Uterus (tissue), 3 donors: ENCODE measurements at regions not wholly inside any gene's neighbourhood (a gene's known extent, or its start where the extent isn't known, plus 50 kb on each side); places are given as distances from the start of the nearest gene placed in this dataset.

Experiments
- DNase-seq, 2 donors: peaks; one replicate each; pipeline ENCODE4 v3.0.0-alpha.2; 2019 to 2020
- H3K27ac ChIP-seq, 2 donors: fragments of 200-600 bp; sonication (generic); 1 replicate in 1 of 2; 2 replicates in 1 of 2; pipeline ENCODE4 v1.5.1; 2016 to 2018
- H3K27me3 ChIP-seq, 2 donors: fragments of 200-600 bp; sonication (generic); one replicate each; pipeline ENCODE4 v1.5.1; 2018 to 2019; ENCODE audit warnings: control low read depth in 1 of 2
- H3K36me3 ChIP-seq, 2 donors: fragments of 200-600 bp; sonication (generic); one replicate each; pipeline ENCODE4 v1.5.1; 2019; ENCODE audit warnings: control low read depth in 1 of 2
- H3K4me1 ChIP-seq, 2 donors: fragments of 200-600 bp; sonication (generic); one replicate each; pipeline ENCODE4 v1.5.1; 2018 to 2019; ENCODE audit warnings: control low read depth in 1 of 2
- H3K4me3 ChIP-seq, 2 donors: fragments of 200-600 bp; sonication (generic); 1 replicate in 1 of 2; 2 replicates in 1 of 2; pipeline ENCODE4 v1.5.1; 2018 to 2019; ENCODE audit warnings: mild to moderate bottlenecking in 1 of 2
- H3K9me3 ChIP-seq, 2 donors: fragments of 200-600 bp; sonication (generic); one replicate each; pipeline ENCODE4 v1.5.1; 2019; ENCODE audit warnings: control low read depth in 1 of 2
- POLR2A ChIP-seq, 2 donors: fragments of 450-650 bp; IDR thresholded peaks; one replicate each; pipeline ENCODE4 v1.6.1; 2016; ENCODE audit warnings: antibody characterized with exemption in 2 of 2, mild to moderate bottlenecking in 1 of 2, moderate library complexity in 1 of 2
- intact Hi-C: fragments of 100-400 bp; cut with DNase I; formaldehyde crosslinking; loops from one replicate; pipeline ENCODE4 v1.15.1; 2023; ENCODE audit warnings: low total_unique reads
- TF ChIP-seq, protein P1 (sequence below), 4 experiments: fragments of 200-600 bp in 2 of 4; fragments of 450-650 bp in 2 of 4; sonication (generic) in 2 of 4; IDR thresholded peaks; one replicate each; pipeline ENCODE4 v1.5.1; 2016 to 2019; ENCODE audit warnings: antibody characterized with exemption in 4 of 4, mild to moderate bottlenecking in 2 of 4, moderate library complexity in 1 of 4
- donor health status: DM: yes; HTN: yes; CAD: no.

DNA sequence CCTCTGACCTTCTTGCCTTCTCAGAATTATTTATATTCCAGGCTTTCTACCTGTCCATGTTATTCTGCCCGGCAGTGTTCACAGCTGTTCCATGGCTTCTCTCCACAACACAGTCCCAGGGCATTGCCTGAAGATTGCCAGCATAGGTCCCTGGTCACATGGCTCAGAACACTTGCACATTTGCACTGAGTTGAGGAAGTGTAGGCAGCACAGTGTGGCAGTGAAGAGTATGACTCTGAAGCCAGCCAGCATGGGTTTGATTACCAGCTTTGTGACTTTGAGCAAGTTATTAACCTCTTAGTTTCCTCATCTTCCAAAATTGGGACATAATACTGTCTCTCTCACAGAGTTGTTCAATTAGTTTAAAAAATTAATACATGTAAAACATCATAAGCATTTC is 73.2 kb upstream of the NEUROD6 start:
- no peaks in the 10 kb centered on the region for H3K4me1 ChIP-seq
- no peak for TF ChIP-seq POLR2A (IDR thresholded peaks at IDR 0.05)
- TF ChIP-seq, protein P1, sequence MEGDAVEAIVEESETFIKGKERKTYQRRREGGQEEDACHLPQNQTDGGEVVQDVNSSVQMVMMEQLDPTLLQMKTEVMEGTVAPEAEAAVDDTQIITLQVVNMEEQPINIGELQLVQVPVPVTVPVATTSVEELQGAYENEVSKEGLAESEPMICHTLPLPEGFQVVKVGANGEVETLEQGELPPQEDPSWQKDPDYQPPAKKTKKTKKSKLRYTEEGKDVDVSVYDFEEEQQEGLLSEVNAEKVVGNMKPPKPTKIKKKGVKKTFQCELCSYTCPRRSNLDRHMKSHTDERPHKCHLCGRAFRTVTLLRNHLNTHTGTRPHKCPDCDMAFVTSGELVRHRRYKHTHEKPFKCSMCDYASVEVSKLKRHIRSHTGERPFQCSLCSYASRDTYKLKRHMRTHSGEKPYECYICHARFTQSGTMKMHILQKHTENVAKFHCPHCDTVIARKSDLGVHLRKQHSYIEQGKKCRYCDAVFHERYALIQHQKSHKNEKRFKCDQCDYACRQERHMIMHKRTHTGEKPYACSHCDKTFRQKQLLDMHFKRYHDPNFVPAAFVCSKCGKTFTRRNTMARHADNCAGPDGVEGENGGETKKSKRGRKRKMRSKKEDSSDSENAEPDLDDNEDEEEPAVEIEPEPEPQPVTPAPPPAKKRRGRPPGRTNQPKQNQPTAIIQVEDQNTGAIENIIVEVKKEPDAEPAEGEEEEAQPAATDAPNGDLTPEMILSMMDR (IDR thresholded peaks at IDR 0.05) = no peak
- intact Hi-C loops = no loop called here
- no peak overlapping the region for H3K4me3 ChIP-seq
- H3K9me3 ChIP-seq = no peaks in the 10 kb centered on the region
- H3K36me3 ChIP-seq = no peaks in the 10 kb centered on the region
- no peak for DNase-seq
- no peaks in the 10 kb centered on the region for H3K27me3 ChIP-seq
- no peak overlapping the region for H3K27ac ChIP-seq

DNA sequence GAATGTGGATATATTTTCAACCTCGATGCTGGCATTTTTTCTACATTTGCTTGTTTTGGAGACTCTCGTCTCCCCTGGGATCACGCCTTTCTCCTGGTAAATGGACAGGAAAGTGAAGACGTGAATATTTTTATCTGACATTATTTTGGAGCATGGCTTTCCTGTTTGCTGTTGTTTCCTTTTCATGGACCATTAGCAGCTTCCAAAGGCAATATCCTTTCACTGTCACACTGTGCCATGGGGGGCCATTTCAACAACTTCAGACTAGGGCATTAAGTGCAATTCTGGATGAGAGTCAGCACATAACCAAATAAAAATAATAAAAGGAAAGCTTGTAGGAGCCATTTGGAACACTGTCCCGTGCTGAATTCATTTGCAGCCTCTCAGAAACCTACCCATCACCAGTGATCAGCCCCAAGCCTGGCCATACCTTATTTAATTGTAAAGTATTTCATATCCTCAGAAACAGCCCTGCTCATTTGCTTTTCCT is 75.9 kb upstream of the NEUROD6 start:
- Histone ChIP-seq H3K36me3 (no peaks in the 10 kb centered on the region), H3K27me3 (no peaks in the 10 kb centered on the region), H3K27ac (no peak overlapping the region), H3K9me3 (no peaks in the 10 kb centered on the region), H3K4me1 (no peaks in the 10 kb centered on the region), H3K4me3 (no peak overlapping the region)
- no peak for DNase-seq
- intact Hi-C loops = no loop called here
- TF ChIP-seq, protein P1 (IDR thresholded peaks at IDR 0.05) = no peak

DNA sequence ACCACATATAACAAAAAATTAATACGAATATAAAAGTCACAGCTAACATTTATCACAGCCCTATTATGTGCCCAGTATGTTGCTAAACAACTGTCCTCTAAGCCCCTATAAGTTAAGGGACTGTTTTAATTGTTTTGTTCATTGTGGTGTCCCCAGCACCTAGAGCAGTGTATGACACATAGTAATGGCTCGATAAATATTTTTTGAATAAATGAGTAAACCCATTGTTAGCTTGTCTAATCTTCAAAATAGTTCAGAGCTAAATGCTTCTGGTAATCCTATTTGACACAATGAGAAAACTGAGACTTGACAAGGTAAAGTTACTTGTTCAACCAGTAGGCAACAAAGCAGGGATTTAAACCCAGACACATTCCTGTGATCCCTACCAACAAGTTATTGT is 78.4 kb upstream of the NEUROD6 start:
- intact Hi-C loops = no loop called here
- no peak for TF ChIP-seq POLR2A (IDR thresholded peaks at IDR 0.05)
- TF ChIP-seq, protein P1 (IDR thresholded peaks at IDR 0.05) = no peak
- DNase-seq = no peak
- Histone ChIP-seq H3K4me1 (no peaks in the 10 kb centered on the region), H3K9me3 (no peaks in the 10 kb centered on the region), H3K27ac (no peak overlapping the region), H3K27me3 (no peaks in the 10 kb centered on the region), H3K4me3 (no peak overlapping the region), H3K36me3 (no peaks in the 10 kb centered on the region)

DNA sequence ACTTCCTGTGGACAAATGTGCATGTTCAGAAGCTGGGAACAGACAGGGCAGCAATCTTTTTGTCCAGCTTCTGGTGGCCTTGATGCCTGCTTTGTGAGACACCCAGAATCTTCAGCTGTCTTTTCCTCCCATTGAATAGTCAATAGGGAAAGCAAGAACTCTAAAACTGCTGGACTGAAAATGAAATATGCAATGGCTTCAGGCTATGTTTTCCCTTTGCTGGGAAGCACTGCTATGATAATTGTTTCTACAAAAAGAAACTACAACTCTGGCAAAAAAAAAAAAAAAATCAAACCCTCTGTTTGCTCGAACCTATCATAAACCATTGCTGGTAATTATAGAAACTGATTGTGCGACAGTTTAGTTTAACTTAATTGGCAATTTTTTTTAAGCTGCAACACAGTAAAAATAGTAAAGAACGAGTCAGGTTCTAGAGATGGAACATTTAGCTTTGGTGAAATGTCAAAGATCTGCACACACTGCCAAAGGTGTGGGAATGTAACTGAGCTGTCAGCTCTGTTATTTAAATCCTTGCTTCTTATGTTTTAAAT is 79.1 kb upstream of the NEUROD6 start:
- Histone ChIP-seq H3K4me3 (no peak overlapping the region), H3K27ac (no peak overlapping the region), H3K4me1 (no peaks in the 10 kb centered on the region), H3K36me3 (no peaks in the 10 kb centered on the region), H3K27me3 (no peaks in the 10 kb centered on the region), H3K9me3 (no peaks in the 10 kb centered on the region)
- DNase-seq = no peak
- TF ChIP-seq, protein P1 (IDR thresholded peaks at IDR 0.05) = no peak
- no peak for TF ChIP-seq POLR2A (IDR thresholded peaks at IDR 0.05)
- intact Hi-C loops = no loop called here

DNA sequence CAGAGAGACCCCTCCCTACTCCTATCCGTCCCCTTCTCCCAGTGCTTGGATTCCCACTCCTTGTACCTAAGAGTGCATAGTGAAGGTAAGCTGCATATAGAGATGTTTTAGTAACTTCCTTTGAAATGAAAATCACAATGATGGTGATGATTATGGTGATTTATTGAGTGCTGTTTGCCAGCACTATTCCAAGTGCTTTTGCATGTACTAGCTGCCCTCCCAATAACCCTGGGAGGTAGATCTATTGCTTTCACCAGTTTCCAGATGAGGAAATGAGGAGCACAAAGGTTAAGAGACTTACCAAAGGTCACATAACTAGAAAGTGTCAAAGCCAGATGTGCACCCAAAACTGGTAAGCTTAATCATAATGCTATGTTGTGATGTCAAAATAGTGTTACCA is 80.4 kb upstream of the NEUROD6 start:
- TF ChIP-seq, protein P1 (IDR thresholded peaks at IDR 0.05) = no peak
- no peak for TF ChIP-seq POLR2A (IDR thresholded peaks at IDR 0.05)
- no peaks in the 10 kb centered on the region for H3K36me3 ChIP-seq
- H3K4me3 ChIP-seq = no peak overlapping the region
- no peaks in the 10 kb centered on the region for H3K27me3 ChIP-seq
- DNase-seq = no peak
- intact Hi-C loops = no loop called here
- H3K4me1 ChIP-seq = no peaks in the 10 kb centered on the region
- H3K27ac ChIP-seq = no peak overlapping the region
- no peaks in the 10 kb centered on the region for H3K9me3 ChIP-seq
